ENCODE measurements at regions not wholly inside any gene's neighbourhood (a gene's known extent, or its start where the extent isn't known, plus 50 kb on each side); places are given as distances from the start of the nearest gene placed in this dataset.

GRCh38 chr2:128440666-128441340, 122.1 kb upstream of the HS6ST1 start:
- Histone ChIP-seq H3K79me2 (ENCODE audit: control insufficient read depth, insufficient read depth, low read length, unreplicated experiment) (no peaks in the 10 kb centered on the region), H2AFZ (ENCODE audit: low read length, unreplicated experiment) (no peak overlapping the region), H3K4me3 (ENCODE audit: low read depth, low read length) (no peak overlapping the region), H3K27ac (ENCODE audit: low read depth, low read length) (no peak overlapping the region), H3K36me3 (ENCODE audit: insufficient read depth, low read length) (no peaks in the 10 kb centered on the region), H3K27me3 (ENCODE audit: insufficient read depth, low read length) (no peaks in the 10 kb centered on the region), H3K4me1 (ENCODE audit: control insufficient read depth, insufficient read depth, low read length, unreplicated experiment) (no peaks in the 10 kb centered on the region)

- H3K4me3 ChIP-seq (ENCODE audit: low read depth, low read length), result no peak overlapping the region
- no peak overlapping the region for H2AFZ ChIP-seq (ENCODE audit: low read length, unreplicated experiment)
- H3K36me3 ChIP-seq (ENCODE audit: insufficient read depth, low read length), result no peaks in the 10 kb centered on the region
- H3K27ac ChIP-seq (ENCODE audit: low read depth, low read length), result no peak overlapping the region
- H3K79me2 ChIP-seq (ENCODE audit: control insufficient read depth, insufficient read depth, low read length, unreplicated experiment), result no peaks in the 10 kb centered on the region
- no peaks in the 10 kb centered on the region for H3K27me3 ChIP-seq (ENCODE audit: insufficient read depth, low read length)
- H3K4me1 ChIP-seq (ENCODE audit: control insufficient read depth, insufficient read depth, low read length, unreplicated experiment), result no peaks in the 10 kb centered on the region
Measured at GRCh38 chr2:128441341-128442052, 122.8 kb upstream of the HS6ST1 start.

- Histone ChIP-seq H2AFZ (ENCODE audit: low read length, unreplicated experiment) (no peak overlapping the region), H3K27ac (ENCODE audit: low read depth, low read length) (no peak overlapping the region), H3K27me3 (ENCODE audit: insufficient read depth, low read length) (no peaks in the 10 kb centered on the region), H3K79me2 (ENCODE audit: control insufficient read depth, insufficient read depth, low read length, unreplicated experiment) (no peaks in the 10 kb centered on the region), H3K4me1 (ENCODE audit: control insufficient read depth, insufficient read depth, low read length, unreplicated experiment) (no peaks in the 10 kb centered on the region), H3K4me3 (ENCODE audit: low read depth, low read length) (no peak overlapping the region), H3K36me3 (ENCODE audit: insufficient read depth, low read length) (no peaks in the 10 kb centered on the region)
Measured at GRCh38 chr2:128442053-128442751, 123.5 kb upstream of the HS6ST1 start.

- Histone ChIP-seq H3K36me3 (ENCODE audit: insufficient read depth, low read length) (no peaks in the 10 kb centered on the region), H3K4me1 (ENCODE audit: control insufficient read depth, insufficient read depth, low read length, unreplicated experiment) (no peaks in the 10 kb centered on the region), H3K4me3 (ENCODE audit: low read depth, low read length) (no peak overlapping the region), H3K79me2 (ENCODE audit: control insufficient read depth, insufficient read depth, low read length, unreplicated experiment) (no peaks in the 10 kb centered on the region), H2AFZ (ENCODE audit: low read length, unreplicated experiment) (no peak overlapping the region), H3K27ac (ENCODE audit: low read depth, low read length) (no peak overlapping the region), H3K27me3 (ENCODE audit: insufficient read depth, low read length) (no peaks in the 10 kb centered on the region)
Measured at GRCh38 chr2:128442891-128443302, 124.2 kb upstream of the HS6ST1 start.

- Histone ChIP-seq H3K36me3 (ENCODE audit: insufficient read depth, low read length) (no peaks in the 10 kb centered on the region), H2AFZ (ENCODE audit: low read length, unreplicated experiment) (no peak overlapping the region), H3K27ac (ENCODE audit: low read depth, low read length) (no peak overlapping the region)
Measured at GRCh38 chr2:128444121-128444771, 125.6 kb upstream of the HS6ST1 start.

GRCh38 chr2:128444816-128445522, 126.3 kb upstream of the HS6ST1 start:
- Histone ChIP-seq H3K4me1 (ENCODE audit: control insufficient read depth, insufficient read depth, low read length, unreplicated experiment) (no peaks in the 10 kb centered on the region), H3K36me3 (ENCODE audit: insufficient read depth, low read length) (no peaks in the 10 kb centered on the region), H2AFZ (ENCODE audit: low read length, unreplicated experiment) (no peak overlapping the region), H3K27me3 (ENCODE audit: insufficient read depth, low read length) (no peaks in the 10 kb centered on the region), H3K4me3 (ENCODE audit: low read depth, low read length) (no peak overlapping the region), H3K27ac (ENCODE audit: low read depth, low read length) (no peak overlapping the region), H3K79me2 (ENCODE audit: control insufficient read depth, insufficient read depth, low read length, unreplicated experiment) (no peaks in the 10 kb centered on the region)

More at GRCh38 chr2:128444121-128444771, 125.6 kb upstream of the HS6ST1 start:
- Histone ChIP-seq H3K27me3 (ENCODE audit: insufficient read depth, low read length) (no peaks in the 10 kb centered on the region), H3K79me2 (ENCODE audit: control insufficient read depth, insufficient read depth, low read length, unreplicated experiment) (no peaks in the 10 kb centered on the region), H3K4me1 (ENCODE audit: control insufficient read depth, insufficient read depth, low read length, unreplicated experiment) (no peaks in the 10 kb centered on the region), H3K4me3 (ENCODE audit: low read depth, low read length) (no peak overlapping the region)

- no peak overlapping the region for H3K27ac ChIP-seq (ENCODE audit: low read depth, low read length)
- no peaks in the 10 kb centered on the region for H3K27me3 ChIP-seq (ENCODE audit: insufficient read depth, low read length)
- H3K4me1 ChIP-seq (ENCODE audit: control insufficient read depth, insufficient read depth, low read length, unreplicated experiment), result no peaks in the 10 kb centered on the region
- H3K4me3 ChIP-seq (ENCODE audit: low read depth, low read length), result no peak overlapping the region
- H3K36me3 ChIP-seq (ENCODE audit: insufficient read depth, low read length), result no peaks in the 10 kb centered on the region
- no peaks in the 10 kb centered on the region for H3K79me2 ChIP-seq (ENCODE audit: control insufficient read depth, insufficient read depth, low read length, unreplicated experiment)
- no peak overlapping the region for H2AFZ ChIP-seq (ENCODE audit: low read length, unreplicated experiment)
Measured at GRCh38 chr2:128445523-128445900, 126.8 kb upstream of the HS6ST1 start.

- H3K4me3 ChIP-seq (ENCODE audit: low read depth, low read length), result no peak overlapping the region
- H2AFZ ChIP-seq (ENCODE audit: low read length, unreplicated experiment), result no peak overlapping the region
- no peak overlapping the region for H3K27ac ChIP-seq (ENCODE audit: low read depth, low read length)
- no peaks in the 10 kb centered on the region for H3K27me3 ChIP-seq (ENCODE audit: insufficient read depth, low read length)
- no peaks in the 10 kb centered on the region for H3K36me3 ChIP-seq (ENCODE audit: insufficient read depth, low read length)
- H3K79me2 ChIP-seq (ENCODE audit: control insufficient read depth, insufficient read depth, low read length, unreplicated experiment), result no peaks in the 10 kb centered on the region
- H3K4me1 ChIP-seq (ENCODE audit: control insufficient read depth, insufficient read depth, low read length, unreplicated experiment), result no peaks in the 10 kb centered on the region
Measured at GRCh38 chr2:128446049-128446873, 127.6 kb upstream of the HS6ST1 start.

- H2AFZ ChIP-seq (ENCODE audit: low read length, unreplicated experiment), result no peak overlapping the region
- H3K36me3 ChIP-seq (ENCODE audit: insufficient read depth, low read length), result no peaks in the 10 kb centered on the region
- H3K4me1 ChIP-seq (ENCODE audit: control insufficient read depth, insufficient read depth, low read length, unreplicated experiment), result no peaks in the 10 kb centered on the region
- H3K27ac ChIP-seq (ENCODE audit: low read depth, low read length), result no peak overlapping the region
- H3K27me3 ChIP-seq (ENCODE audit: insufficient read depth, low read length), result no peaks in the 10 kb centered on the region
- no peaks in the 10 kb centered on the region for H3K79me2 ChIP-seq (ENCODE audit: control insufficient read depth, insufficient read depth, low read length, unreplicated experiment)
- H3K4me3 ChIP-seq (ENCODE audit: low read depth, low read length), result no peak overlapping the region
Measured at GRCh38 chr2:128446874-128447537, 128.3 kb upstream of the HS6ST1 start.
